Kidney epithelial cell (primary cell): ENCODE measurements at regions not wholly inside any gene's neighbourhood (a gene's known extent, or its start where the extent isn't known, plus 50 kb on each side); places are given as distances from the start of the nearest gene placed in this dataset.
"Not testable (repeated sequence)": the region's sequence is repeated elsewhere in the genome, so short reads cannot be mapped to it uniquely, and the experiment has no call there.

Source experiments
- DNase-seq: peaks from one replicate; pipeline ENCODE4 v3.0.0-alpha.2; 2010; ENCODE audit warnings: low read depth
- H3K27me3 ChIP-seq: 2 replicates; pipeline ENCODE4 v1.6.0; 2011; ENCODE audit warnings: low read length; ENCODE audit not compliant: control insufficient read depth, insufficient read depth
- H3K36me3 ChIP-seq: 2 replicates; pipeline ENCODE4 v1.5.1; 2011; ENCODE audit warnings: low read length; ENCODE audit not compliant: control insufficient read depth, insufficient read depth
- H3K4me3 ChIP-seq: 2 replicates; pipeline ENCODE4 v1.5.1; 2011; ENCODE audit warnings: low read depth, mild to moderate bottlenecking, control low read depth, low read length
- TF ChIP-seq, protein P1 (sequence below): IDR thresholded peaks from 2 replicates; pipeline ENCODE4 v1.5.1; 2011; ENCODE audit warnings: mild to moderate bottlenecking, moderate library complexity, low read length, control low read depth, inconsistent platforms; ENCODE audit not compliant: insufficient read depth, poor library complexity, severe bottlenecking

DNA sequence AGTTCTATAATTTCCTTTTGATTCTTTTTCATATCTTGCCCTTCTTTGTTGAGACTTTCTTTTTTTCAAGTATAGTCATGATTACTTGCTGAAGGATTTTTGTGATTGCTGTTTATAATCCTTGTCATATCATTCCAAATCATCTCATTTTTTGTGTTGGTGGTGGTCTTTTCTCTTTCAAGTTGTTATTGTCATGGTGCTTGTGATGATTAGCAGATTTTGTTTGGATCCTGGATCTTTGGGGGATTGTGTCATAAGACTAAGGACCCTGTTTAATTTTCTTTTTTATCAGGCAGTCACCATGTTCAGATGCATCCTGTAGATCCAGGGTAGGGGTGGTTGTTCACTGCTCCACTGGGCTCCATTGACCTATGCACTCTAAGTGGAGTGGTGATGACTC lies 254.4 kb upstream of the FOXF1 start:
- Histone ChIP-seq H3K4me3 (no peak overlapping the region), H3K27me3 (no peaks in the 10 kb centered on the region), H3K36me3 (no peaks in the 10 kb centered on the region)
- no peak for DNase-seq
- TF ChIP-seq, protein P1, sequence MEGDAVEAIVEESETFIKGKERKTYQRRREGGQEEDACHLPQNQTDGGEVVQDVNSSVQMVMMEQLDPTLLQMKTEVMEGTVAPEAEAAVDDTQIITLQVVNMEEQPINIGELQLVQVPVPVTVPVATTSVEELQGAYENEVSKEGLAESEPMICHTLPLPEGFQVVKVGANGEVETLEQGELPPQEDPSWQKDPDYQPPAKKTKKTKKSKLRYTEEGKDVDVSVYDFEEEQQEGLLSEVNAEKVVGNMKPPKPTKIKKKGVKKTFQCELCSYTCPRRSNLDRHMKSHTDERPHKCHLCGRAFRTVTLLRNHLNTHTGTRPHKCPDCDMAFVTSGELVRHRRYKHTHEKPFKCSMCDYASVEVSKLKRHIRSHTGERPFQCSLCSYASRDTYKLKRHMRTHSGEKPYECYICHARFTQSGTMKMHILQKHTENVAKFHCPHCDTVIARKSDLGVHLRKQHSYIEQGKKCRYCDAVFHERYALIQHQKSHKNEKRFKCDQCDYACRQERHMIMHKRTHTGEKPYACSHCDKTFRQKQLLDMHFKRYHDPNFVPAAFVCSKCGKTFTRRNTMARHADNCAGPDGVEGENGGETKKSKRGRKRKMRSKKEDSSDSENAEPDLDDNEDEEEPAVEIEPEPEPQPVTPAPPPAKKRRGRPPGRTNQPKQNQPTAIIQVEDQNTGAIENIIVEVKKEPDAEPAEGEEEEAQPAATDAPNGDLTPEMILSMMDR, result no peak

GRCh38 chr16:86256995-86257394 lies 253.3 kb upstream of the FOXF1 start:
- Histone ChIP-seq H3K4me3 (no peak overlapping the region), H3K27me3 (no peaks in the 10 kb centered on the region), H3K36me3 (no peaks in the 10 kb centered on the region)
- DNase-seq, result no peak
- TF ChIP-seq, protein P1, result no peak

GRCh38 chr16:86257546-86257945 lies 252.8 kb upstream of the FOXF1 start:
- no peaks in the 10 kb centered on the region for H3K27me3 ChIP-seq
- no peak overlapping the region for H3K4me3 ChIP-seq
- H3K36me3 ChIP-seq, result no peaks in the 10 kb centered on the region
- no peak for DNase-seq
- TF ChIP-seq, protein P1, result no peak

- Histone ChIP-seq H3K36me3 (no peaks in the 10 kb centered on the region), H3K4me3 (no peak overlapping the region), H3K27me3 (no peaks in the 10 kb centered on the region)
- TF ChIP-seq, protein P1, result no peak
- no peak for DNase-seq
Observed at GRCh38 chr16:86258713-86259112, 251.6 kb upstream of the FOXF1 start.

- TF ChIP-seq, protein P1, result no peak
Observed at GRCh38 chr16:86259499-86259898, 250.8 kb upstream of the FOXF1 start.

DNA sequence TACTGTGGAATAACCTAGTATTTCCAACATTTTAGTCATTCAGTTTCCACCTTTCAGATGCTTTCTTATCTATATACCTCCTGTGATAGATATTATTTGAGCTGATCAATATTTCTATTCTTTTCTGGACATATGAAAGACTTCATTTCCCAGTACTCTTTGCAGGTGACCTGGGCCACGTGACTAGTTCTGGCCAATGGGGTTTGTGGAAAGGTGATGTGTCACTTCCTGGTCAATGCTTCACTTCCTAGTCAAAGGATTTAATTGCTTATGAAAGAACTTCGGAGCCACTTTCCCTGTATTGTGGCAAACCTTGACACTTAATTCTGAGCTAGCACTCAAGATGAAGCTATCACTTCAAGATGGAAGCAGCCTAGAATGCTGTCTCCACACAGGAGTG lies 248.9 kb upstream of the FOXF1 start:
- TF ChIP-seq, protein P1, result no peak
- Histone ChIP-seq H3K36me3 (no peaks in the 10 kb centered on the region), H3K4me3 (no peak overlapping the region), H3K27me3 (no peaks in the 10 kb centered on the region)
- no peak for DNase-seq

More at GRCh38 chr16:86259499-86259898, 250.8 kb upstream of the FOXF1 start:
- DNase-seq, result no peak
- Histone ChIP-seq H3K36me3 (no peaks in the 10 kb centered on the region), H3K4me3 (no peak overlapping the region), H3K27me3 (no peaks in the 10 kb centered on the region)

DNA sequence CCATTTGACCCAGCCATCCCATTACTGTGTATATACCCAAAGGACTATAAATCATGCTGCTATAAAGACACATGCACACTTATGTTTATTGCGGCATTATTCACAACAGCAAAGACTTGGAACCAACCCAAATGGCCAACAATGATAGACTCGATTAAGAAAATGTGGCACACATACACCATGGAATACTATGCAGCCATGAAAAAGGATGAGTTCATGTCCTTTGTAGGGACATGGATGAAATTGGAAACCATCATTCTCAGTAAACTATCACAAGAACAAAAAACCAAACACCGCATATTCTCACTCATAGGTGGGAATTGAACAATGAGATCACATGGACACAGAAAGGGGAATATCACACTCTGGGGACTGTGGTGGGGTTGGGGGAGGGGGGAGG lies 242.7 kb upstream of the FOXF1 start:
- not testable (repeated sequence) for H3K27me3 ChIP-seq, H3K36me3 ChIP-seq, H3K4me3 ChIP-seq, DNase-seq
